Activated CD4-positive, alpha-beta T cell treated with anti-CD3 and anti-CD28 coated beads for 4 hours (primary cell): ENCODE measurements at regions not wholly inside any gene's neighbourhood (a gene's known extent, or its start where the extent isn't known, plus 50 kb on each side); places are given as distances from the start of the nearest gene placed in this dataset.

Experiments used
- DNase-seq, 2 donors: peaks; one replicate each; pipeline ENCODE4 v3.0.0-alpha.2; 2020

- no peak for DNase-seq
Measured at GRCh38 chr1:239436286-239436685, 49.9 kb downstream of the CHRM3 start.

- DNase-seq = no peak
Measured at GRCh38 chr1:239437822-239438221, 51.5 kb downstream of the CHRM3 start.

- no peak for DNase-seq
Measured at GRCh38 chr1:239438891-239439290, 52.5 kb downstream of the CHRM3 start.

- no peak for DNase-seq
Measured at GRCh38 chr1:239443361-239443760, 57.0 kb downstream of the CHRM3 start.

- no peak for DNase-seq
Measured at GRCh38 chr1:239446611-239447010, 60.2 kb downstream of the CHRM3 start.

GRCh38 chr1:239448911-239449310 is 62.5 kb downstream of the CHRM3 start:
- no peak for DNase-seq

GRCh38 chr1:239455743-239456142 is 69.4 kb downstream of the CHRM3 start:
- DNase-seq = no peak

GRCh38 chr1:239456788-239457187 is 70.4 kb downstream of the CHRM3 start:
- no peak for DNase-seq

GRCh38 chr1:239457491-239458143 is 71.2 kb downstream of the CHRM3 start:
- no peak for DNase-seq

- no peak for DNase-seq
Measured at GRCh38 chr1:239458144-239458500, 71.8 kb downstream of the CHRM3 start.

- no peak for DNase-seq
Measured at GRCh38 chr1:239467730-239468129, 81.4 kb downstream of the CHRM3 start.

- DNase-seq = no peak
Measured at GRCh38 chr1:239478069-239478468, 91.7 kb downstream of the CHRM3 start.

GRCh38 chr1:239483391-239483790 is 97.0 kb downstream of the CHRM3 start:
- DNase-seq = no peak

- no peak for DNase-seq
Measured at GRCh38 chr1:239493811-239494414, 107.5 kb downstream of the CHRM3 start.

GRCh38 chr1:239505094-239505493 is 118.7 kb downstream of the CHRM3 start:
- DNase-seq = no peak

GRCh38 chr1:239507826-239508225 is 121.5 kb downstream of the CHRM3 start:
- no peak for DNase-seq

GRCh38 chr1:239511875-239512274 is 125.5 kb downstream of the CHRM3 start:
- DNase-seq = no peak

GRCh38 chr1:239516579-239516978 is 130.2 kb downstream of the CHRM3 start:
- no peak for DNase-seq

- no peak for DNase-seq
Measured at GRCh38 chr1:239526391-239526790, 140.0 kb downstream of the CHRM3 start.

GRCh38 chr1:239527051-239527693 is 140.8 kb downstream of the CHRM3 start:
- DNase-seq = no peak

GRCh38 chr1:239536165-239536849 is 149.9 kb downstream of the CHRM3 start:
- DNase-seq = no peak

- no peak for DNase-seq
Measured at GRCh38 chr1:239537795-239538194, 151.4 kb downstream of the CHRM3 start.

- no peak for DNase-seq
Measured at GRCh38 chr1:239538239-239538988, 152.0 kb downstream of the CHRM3 start.
